ENCODE measurements at regions not wholly inside any gene's neighbourhood (a gene's known extent, or its start where the extent isn't known, plus 50 kb on each side); places are given as distances from the start of the nearest gene placed in this dataset.

DNA sequence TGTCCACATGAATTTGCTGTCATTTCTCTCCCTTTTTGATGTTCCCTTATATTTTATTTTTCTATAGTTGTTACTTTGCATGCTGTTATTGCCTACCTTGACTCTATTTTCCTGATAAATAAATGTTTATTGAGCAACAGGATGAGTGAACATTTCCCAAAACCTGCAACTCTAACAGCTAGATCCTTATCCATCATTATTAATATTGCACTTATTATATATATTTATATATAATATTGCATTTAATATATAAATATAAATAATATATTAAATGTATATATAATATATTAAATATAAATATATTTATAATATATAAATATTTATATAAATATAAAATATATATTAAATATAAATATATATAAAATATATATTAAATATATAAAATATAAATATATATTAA is 436.1 kb upstream of the MMADHC start:
- no peak overlapping the region for H3K4me3 ChIP-seq (ENCODE audit: low read depth, low read length)
- no peak for DNase-seq (ENCODE audit: low read depth)
- TF ChIP-seq, protein P1, sequence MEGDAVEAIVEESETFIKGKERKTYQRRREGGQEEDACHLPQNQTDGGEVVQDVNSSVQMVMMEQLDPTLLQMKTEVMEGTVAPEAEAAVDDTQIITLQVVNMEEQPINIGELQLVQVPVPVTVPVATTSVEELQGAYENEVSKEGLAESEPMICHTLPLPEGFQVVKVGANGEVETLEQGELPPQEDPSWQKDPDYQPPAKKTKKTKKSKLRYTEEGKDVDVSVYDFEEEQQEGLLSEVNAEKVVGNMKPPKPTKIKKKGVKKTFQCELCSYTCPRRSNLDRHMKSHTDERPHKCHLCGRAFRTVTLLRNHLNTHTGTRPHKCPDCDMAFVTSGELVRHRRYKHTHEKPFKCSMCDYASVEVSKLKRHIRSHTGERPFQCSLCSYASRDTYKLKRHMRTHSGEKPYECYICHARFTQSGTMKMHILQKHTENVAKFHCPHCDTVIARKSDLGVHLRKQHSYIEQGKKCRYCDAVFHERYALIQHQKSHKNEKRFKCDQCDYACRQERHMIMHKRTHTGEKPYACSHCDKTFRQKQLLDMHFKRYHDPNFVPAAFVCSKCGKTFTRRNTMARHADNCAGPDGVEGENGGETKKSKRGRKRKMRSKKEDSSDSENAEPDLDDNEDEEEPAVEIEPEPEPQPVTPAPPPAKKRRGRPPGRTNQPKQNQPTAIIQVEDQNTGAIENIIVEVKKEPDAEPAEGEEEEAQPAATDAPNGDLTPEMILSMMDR (IDR thresholded peaks at IDR 0.05; ENCODE audit: insufficient read depth, low read depth, low read length), result no peak

DNA sequence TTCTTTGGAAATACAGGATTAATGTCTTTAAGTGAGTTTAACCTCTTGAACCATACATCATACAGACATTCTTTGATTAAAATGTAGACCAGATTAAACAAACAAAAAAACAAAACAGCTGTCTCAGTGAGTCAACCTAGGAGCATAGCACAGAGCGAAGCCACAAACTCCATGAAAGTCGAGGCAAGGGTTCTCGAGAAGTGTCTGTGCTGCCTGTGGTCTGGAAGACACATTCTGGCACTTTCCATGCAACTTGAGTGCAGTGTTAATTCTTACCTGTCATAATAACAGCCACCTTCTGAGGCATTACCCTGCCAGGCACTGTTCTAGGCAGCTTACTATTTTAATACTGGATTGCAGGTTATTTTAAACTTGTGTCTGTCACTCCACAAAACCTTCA is 435.5 kb upstream of the MMADHC start:
- no peak overlapping the region for H3K4me3 ChIP-seq (ENCODE audit: low read depth, low read length)
- TF ChIP-seq, protein P1 (IDR thresholded peaks at IDR 0.05; ENCODE audit: insufficient read depth, low read depth, low read length), result no peak
- DNase-seq (ENCODE audit: low read depth), result no peak

DNA sequence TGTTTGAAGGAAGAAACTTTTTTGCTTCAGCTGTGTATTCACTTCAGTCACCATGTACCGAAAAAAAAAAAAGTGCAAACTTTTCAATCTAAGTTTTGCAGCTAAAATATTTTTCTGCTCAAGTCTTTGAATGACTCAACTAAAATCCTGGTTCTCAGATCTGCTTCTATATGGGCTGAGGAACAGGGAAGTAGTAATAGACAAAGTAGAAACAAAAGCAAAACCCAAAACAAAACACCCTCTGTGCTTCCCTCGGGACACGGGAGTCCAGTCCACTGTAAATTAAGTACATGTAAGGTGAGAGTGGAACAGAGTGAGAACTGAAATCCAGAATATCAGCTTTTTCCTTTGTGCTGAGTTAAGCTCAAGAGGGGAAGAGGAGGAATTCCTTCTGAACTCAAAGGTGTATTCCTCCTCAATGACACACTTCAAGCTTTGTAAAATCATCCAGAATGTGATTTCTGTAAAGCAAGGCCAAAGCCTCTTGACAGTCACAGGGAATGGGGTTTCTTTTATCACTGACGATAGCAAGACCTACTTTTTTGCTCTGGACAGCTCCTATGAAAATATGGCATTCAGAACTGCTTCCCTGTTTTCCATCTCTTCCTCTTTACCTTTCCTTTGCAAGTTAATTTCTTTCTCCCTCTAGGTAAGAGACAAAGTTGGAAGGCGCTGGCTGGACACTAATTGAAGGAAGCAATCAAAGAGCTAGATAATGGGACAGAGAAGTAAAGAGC is 433.5 kb upstream of the MMADHC start:
- TF ChIP-seq, protein P1 (IDR thresholded peaks at IDR 0.05; ENCODE audit: insufficient read depth, low read depth, low read length), result no peak
- no peak overlapping the region for H3K4me3 ChIP-seq (ENCODE audit: low read depth, low read length)
- DNase-seq (ENCODE audit: low read depth), result no peak

DNA sequence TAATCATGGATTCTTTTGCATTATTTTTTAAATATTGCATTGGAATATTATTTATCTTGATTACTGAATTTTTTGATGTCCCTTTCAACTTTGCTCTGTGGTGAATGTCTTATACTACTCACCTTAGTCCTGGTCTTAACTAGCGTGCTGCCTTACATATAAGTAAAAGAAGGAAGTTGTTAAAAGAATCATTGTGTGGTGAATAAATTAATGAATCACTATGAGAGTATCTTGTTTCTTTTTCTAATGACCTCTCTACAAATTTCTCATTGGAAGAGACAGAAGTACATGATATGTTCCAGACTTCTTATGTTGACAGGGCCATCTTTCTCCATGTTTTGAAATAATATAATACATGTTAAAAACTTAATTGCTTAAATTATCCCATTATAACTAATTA is 432.6 kb upstream of the MMADHC start:
- H3K4me3 ChIP-seq (ENCODE audit: low read depth, low read length), result no peak overlapping the region
- DNase-seq (ENCODE audit: low read depth), result no peak
- TF ChIP-seq, protein P1 (IDR thresholded peaks at IDR 0.05; ENCODE audit: insufficient read depth, low read depth, low read length), result no peak

DNA sequence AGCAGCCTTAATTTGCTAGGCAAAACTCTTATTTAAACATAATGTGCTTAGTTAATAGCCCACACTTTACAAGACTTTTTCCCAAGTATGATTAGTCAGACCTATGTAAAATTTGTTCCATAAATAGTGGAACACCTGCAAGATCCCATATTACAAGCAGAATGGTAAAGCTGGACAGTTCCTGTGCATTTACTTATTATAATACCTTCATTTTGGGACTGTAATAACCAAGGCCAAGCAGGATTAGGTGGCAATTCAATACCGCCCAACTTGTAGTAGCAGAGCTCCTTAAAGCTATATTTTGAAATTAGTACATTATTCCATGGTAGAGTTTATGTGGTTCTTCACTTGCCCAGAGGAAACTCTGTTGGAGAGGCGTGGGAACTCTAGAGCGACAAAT is 431.5 kb upstream of the MMADHC start:
- H3K4me3 ChIP-seq (ENCODE audit: low read depth, low read length), result no peak overlapping the region
- TF ChIP-seq, protein P1 (IDR thresholded peaks at IDR 0.05; ENCODE audit: insufficient read depth, low read depth, low read length), result no peak
- no peak for DNase-seq (ENCODE audit: low read depth)

DNA sequence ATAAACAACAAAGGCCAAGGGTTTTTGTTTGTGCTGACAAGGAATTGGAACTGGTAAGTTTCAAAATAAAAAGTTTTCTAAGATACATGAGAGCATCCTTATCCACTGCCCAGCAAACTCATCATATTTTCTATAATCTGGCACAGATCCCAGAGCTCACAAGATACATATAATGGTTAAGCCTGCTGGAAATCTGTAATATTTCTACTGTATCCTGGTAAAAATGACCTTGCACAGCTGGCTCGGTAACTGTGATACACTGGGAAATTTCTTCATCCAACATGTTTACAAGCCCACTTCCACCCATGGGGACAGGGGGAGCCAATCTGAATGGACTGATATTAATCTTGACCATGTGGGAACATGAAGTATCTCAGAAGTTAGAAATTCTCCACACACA is 425.4 kb upstream of the MMADHC start:
- DNase-seq (ENCODE audit: low read depth), result peak; percentile 85
- H3K4me3 ChIP-seq (ENCODE audit: low read depth, low read length), result no peak overlapping the region
- TF ChIP-seq, protein P1 (IDR thresholded peaks at IDR 0.05; ENCODE audit: insufficient read depth, low read depth, low read length), result no peak
